TTC549 (cell line): ENCODE measurements at regions not wholly inside any gene's neighbourhood (a gene's known extent, or its start where the extent isn't known, plus 50 kb on each side); places are given as distances from the start of the nearest gene placed in this dataset.
"Not testable (repeated sequence)": the region's sequence is repeated elsewhere in the genome, so short reads cannot be mapped to it uniquely, and the experiment has no call there.

Experiments
- FAIRE-seq: peaks from 2 replicates; lab custom pipeline; 2012; peaks lifted over from hg19 to GRCh38; lab: Jason Lieb, UNC

- no peak for FAIRE-seq
These were observed 438.8 kb upstream of the CDH20 start for GRCh38 chr18:60894254-60894945.

- no peak for FAIRE-seq
These were observed 438.0 kb upstream of the CDH20 start for GRCh38 chr18:60895181-60895580.

- FAIRE-seq, result no peak
These were observed 435.1 kb upstream of the CDH20 start for GRCh38 chr18:60898111-60898510.

- no peak for FAIRE-seq
These were observed 427.5 kb upstream of the CDH20 start for GRCh38 chr18:60905699-60906098.

GRCh38 chr18:60910534-60910933 lies 422.7 kb upstream of the CDH20 start:
- no peak for FAIRE-seq

GRCh38 chr18:60911504-60911903 lies 421.7 kb upstream of the CDH20 start:
- no peak for FAIRE-seq

GRCh38 chr18:60915160-60915559 lies 418.1 kb upstream of the CDH20 start:
- FAIRE-seq, result no peak

- not testable (repeated sequence) for FAIRE-seq
These were observed 414.4 kb upstream of the CDH20 start for GRCh38 chr18:60918862-60919261.

GRCh38 chr18:60925892-60926291 lies 407.3 kb upstream of the CDH20 start:
- FAIRE-seq, result no peak

GRCh38 chr18:60929966-60930365 lies 403.3 kb upstream of the CDH20 start:
- FAIRE-seq, result no peak

GRCh38 chr18:60935041-60935910 lies 398.0 kb upstream of the CDH20 start:
- FAIRE-seq, result no peak

- FAIRE-seq, result no peak
These were observed 397.1 kb upstream of the CDH20 start for GRCh38 chr18:60936101-60936500.

GRCh38 chr18:60943297-60943696 lies 389.9 kb upstream of the CDH20 start:
- FAIRE-seq, result no peak

GRCh38 chr18:60950634-60951033 lies 382.6 kb upstream of the CDH20 start:
- FAIRE-seq, result no peak

- no peak for FAIRE-seq
These were observed 382.1 kb upstream of the CDH20 start for GRCh38 chr18:60951091-60951490.

- FAIRE-seq, result no peak
These were observed 370.6 kb upstream of the CDH20 start for GRCh38 chr18:60962625-60963024.

- FAIRE-seq, result no peak
These were observed 367.4 kb upstream of the CDH20 start for GRCh38 chr18:60965856-60966255.

- no peak for FAIRE-seq
These were observed 366.4 kb upstream of the CDH20 start for GRCh38 chr18:60966876-60967275.

- no peak for FAIRE-seq
These were observed 357.8 kb upstream of the CDH20 start for GRCh38 chr18:60975420-60975819.

GRCh38 chr18:60976976-60977375 lies 356.3 kb upstream of the CDH20 start:
- no peak for FAIRE-seq

GRCh38 chr18:60978338-60978737 lies 354.9 kb upstream of the CDH20 start:
- FAIRE-seq, result no peak

GRCh38 chr18:60980422-60981005 lies 352.7 kb upstream of the CDH20 start:
- no peak for FAIRE-seq

GRCh38 chr18:60981682-60982328 lies 351.4 kb upstream of the CDH20 start:
- no peak for FAIRE-seq
